ENCODE measurements at regions not wholly inside any gene's neighbourhood (a gene's known extent, or its start where the extent isn't known, plus 50 kb on each side); places are given as distances from the start of the nearest gene placed in this dataset.

DNA sequence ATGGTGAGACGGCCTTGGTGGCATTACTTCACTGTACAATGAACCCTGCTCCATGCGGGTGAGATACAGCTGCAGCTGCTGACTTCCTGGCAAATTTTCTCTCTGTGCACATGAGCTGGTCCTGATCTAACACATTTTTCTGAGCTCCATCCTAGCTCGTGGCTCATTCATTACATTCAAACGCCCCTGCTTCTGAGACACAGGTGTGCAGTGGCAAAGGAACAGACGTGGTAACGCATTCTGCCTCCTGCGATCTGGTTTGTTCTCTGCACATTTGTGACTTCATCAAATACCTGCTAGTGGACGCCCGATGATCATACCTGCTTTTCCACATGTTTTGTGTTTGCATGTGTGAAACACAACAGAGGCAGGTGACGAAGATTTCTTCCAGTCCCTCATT lies 189.6 kb upstream of the PDE10A start:
- Histone ChIP-seq H3K4me3 (no peak overlapping the region), H3K9me3 (no peaks in the 10 kb centered on the region), H3K36me3 (no peaks in the 10 kb centered on the region), H3K27ac (no peak overlapping the region), H3K27me3 (peaks cover 0 to 9% of the 10 kb centered on the region in 2 donors), H3K4me1 (no peaks in the 10 kb centered on the region)
- TF ChIP-seq, protein P1, sequence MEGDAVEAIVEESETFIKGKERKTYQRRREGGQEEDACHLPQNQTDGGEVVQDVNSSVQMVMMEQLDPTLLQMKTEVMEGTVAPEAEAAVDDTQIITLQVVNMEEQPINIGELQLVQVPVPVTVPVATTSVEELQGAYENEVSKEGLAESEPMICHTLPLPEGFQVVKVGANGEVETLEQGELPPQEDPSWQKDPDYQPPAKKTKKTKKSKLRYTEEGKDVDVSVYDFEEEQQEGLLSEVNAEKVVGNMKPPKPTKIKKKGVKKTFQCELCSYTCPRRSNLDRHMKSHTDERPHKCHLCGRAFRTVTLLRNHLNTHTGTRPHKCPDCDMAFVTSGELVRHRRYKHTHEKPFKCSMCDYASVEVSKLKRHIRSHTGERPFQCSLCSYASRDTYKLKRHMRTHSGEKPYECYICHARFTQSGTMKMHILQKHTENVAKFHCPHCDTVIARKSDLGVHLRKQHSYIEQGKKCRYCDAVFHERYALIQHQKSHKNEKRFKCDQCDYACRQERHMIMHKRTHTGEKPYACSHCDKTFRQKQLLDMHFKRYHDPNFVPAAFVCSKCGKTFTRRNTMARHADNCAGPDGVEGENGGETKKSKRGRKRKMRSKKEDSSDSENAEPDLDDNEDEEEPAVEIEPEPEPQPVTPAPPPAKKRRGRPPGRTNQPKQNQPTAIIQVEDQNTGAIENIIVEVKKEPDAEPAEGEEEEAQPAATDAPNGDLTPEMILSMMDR (IDR thresholded peaks at IDR 0.05): no peak
- TF ChIP-seq POLR2A (IDR thresholded peaks at IDR 0.05): no peak
- no peak for DNase-seq

- Histone ChIP-seq H3K4me1 (peaks cover 0 to 15% (median 0%) of the 10 kb centered on the region in 4 donors), H3K27ac (no peak overlapping the region), H3K36me3 (no peaks in the 10 kb centered on the region), H3K9me3 (no peaks in the 10 kb centered on the region), H3K4me3 (no peak overlapping the region), H3K27me3 (peaks cover 0 to 9% of the 10 kb centered on the region in 2 donors)
- peak; percentile 51 to 83 (median 77) for DNase-seq
- TF ChIP-seq POLR2A (IDR thresholded peaks at IDR 0.05): no peak
- TF ChIP-seq, protein P1 (IDR thresholded peaks at IDR 0.05): peak; percentile 55 to 92 (median 84)
These were observed 187.5 kb upstream of the PDE10A start for GRCh38 chr6:165850434-165851019.

DNA sequence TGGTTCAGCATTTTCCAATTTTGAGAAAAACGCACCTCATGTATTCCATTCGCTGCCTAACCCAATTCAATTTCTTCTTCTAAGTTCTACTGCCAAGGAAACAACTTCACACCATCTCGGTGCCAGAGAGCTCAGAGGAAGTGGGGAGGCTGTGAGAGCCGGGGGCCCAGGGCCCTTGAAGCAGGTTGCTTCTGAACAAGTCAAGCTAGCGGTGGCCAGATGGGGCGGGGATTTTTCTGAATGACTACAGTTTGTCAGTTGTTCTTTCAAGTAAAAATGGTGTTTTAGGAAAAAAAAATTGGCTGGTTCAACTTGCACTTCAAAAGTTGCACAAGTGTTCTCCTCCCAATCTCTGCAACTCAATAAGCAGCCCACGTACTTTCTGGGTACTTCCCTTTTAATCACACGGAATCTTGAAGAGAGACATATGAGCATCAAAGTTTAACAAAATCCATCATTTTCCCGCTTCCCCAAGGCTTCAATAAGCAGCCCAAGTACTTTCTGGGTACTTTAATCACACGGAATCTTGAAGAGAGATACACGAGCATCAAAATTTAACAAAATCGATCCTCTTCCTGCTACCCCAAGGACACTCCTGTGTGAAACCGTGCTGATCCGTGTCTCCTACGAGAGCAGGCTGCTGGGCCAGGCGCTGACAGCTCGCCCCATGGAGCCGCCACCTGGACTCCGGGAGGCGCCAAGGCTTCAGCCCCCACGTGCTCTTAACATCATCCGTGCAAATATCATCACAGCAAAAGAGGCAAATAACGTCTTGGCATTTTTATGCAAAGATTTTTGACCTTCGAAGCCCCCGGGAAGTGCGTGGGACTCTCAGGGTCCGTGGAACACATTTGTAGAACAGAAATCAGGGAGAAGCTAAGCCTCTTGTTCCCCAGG lies 186.7 kb upstream of the PDE10A start:
- no peak for DNase-seq
- Histone ChIP-seq H3K36me3 (no peaks in the 10 kb centered on the region), H3K27me3 (peaks cover 0 to 9% of the 10 kb centered on the region in 2 donors), H3K27ac (no peak overlapping the region), H3K9me3 (no peaks in the 10 kb centered on the region), H3K4me3 (no peak overlapping the region), H3K4me1 (peaks cover 0 to 15% (median 0%) of the 10 kb centered on the region in 4 donors)
- TF ChIP-seq, protein P1 (IDR thresholded peaks at IDR 0.05): no peak
- no peak for TF ChIP-seq POLR2A (IDR thresholded peaks at IDR 0.05)

GRCh38 chr6:165848086-165848426 lies 185.0 kb upstream of the PDE10A start:
- DNase-seq: no peak

DNA sequence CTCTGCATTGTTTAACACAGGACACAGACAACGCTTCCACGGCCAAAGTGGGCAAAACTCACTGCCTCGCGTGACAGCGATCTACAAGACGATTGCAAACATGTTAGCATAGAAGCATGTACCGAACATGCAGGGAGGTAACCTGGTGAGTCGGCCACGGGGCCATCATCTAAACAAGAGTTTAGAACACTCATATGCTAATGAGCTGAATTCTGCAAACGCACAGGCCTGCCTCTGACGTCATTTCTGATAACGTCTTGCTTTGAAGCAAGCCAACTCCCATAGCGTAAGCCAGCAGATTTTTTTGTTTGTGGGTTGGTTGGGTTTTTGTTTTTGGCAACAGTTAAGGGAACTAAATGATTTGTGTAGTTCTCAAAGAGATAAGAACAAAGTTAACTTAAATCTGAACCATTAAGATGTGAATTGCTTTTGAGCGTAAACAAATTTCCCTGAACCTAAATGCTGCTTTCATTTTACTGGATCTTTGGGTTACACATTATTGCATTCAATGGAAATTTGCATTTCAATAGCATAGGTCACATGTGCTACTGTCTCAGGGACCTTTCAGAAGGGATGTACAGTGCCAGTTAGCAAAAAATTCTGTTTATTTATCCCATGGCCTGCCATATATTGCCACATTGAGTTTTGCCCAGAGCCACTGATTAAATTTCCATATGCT lies 184.5 kb upstream of the PDE10A start:
- peaks cover 0 to 15% (median 0%) of the 10 kb centered on the region in 4 donors for H3K4me1 ChIP-seq
- H3K9me3 ChIP-seq: no peaks in the 10 kb centered on the region
- DNase-seq: peak in 1 of 3 donors; percentile 70
- no peaks in the 10 kb centered on the region for H3K36me3 ChIP-seq
- H3K27ac ChIP-seq: peak overlapping the region in 1 of 4 donors; percentile 8
- H3K4me3 ChIP-seq: no peak overlapping the region
- H3K27me3 ChIP-seq: no peaks in the 10 kb centered on the region
- TF ChIP-seq, protein P1 (IDR thresholded peaks at IDR 0.05): no peak
- no peak for TF ChIP-seq POLR2A (IDR thresholded peaks at IDR 0.05)

More at GRCh38 chr6:165848086-165848426, 185.0 kb upstream of the PDE10A start:
- TF ChIP-seq, protein P1 (IDR thresholded peaks at IDR 0.05): no peak
- TF ChIP-seq POLR2A (IDR thresholded peaks at IDR 0.05): no peak
- H3K36me3 ChIP-seq: no peaks in the 10 kb centered on the region
- no peaks in the 10 kb centered on the region for H3K27me3 ChIP-seq
- peaks cover 0 to 15% (median 0%) of the 10 kb centered on the region in 4 donors for H3K4me1 ChIP-seq
- no peak overlapping the region for H3K27ac ChIP-seq
- no peak overlapping the region for H3K4me3 ChIP-seq
- H3K9me3 ChIP-seq: no peaks in the 10 kb centered on the region
